HUES64 (cell line): ENCODE measurements at regions not wholly inside any gene's neighbourhood (a gene's known extent, or its start where the extent isn't known, plus 50 kb on each side); places are given as distances from the start of the nearest gene placed in this dataset.

Source experiments
- H3K27ac ChIP-seq: 2 replicates; pipeline ENCODE4 v1.7.0; 2013; ENCODE audit warnings: low read depth, low read length, inconsistent platforms
- H3K27me3 ChIP-seq: 2 replicates; pipeline ENCODE4 v1.6.1; 2013; ENCODE audit warnings: mild to moderate bottlenecking, low read length; ENCODE audit not compliant: insufficient read depth
- H3K36me3 ChIP-seq: 2 replicates; pipeline ENCODE4 v1.6.1; 2013; ENCODE audit warnings: mild to moderate bottlenecking, low read length; ENCODE audit not compliant: insufficient read depth
- H3K4me1 ChIP-seq: 2 replicates; pipeline ENCODE4 v1.6.1; 2013; ENCODE audit warnings: mild to moderate bottlenecking, low read length, moderate library complexity; ENCODE audit not compliant: insufficient read depth
- H3K4me3 ChIP-seq: 2 replicates; pipeline ENCODE4 v1.5.1; 2013; ENCODE audit warnings: mild to moderate bottlenecking, low read length, moderate library complexity
- H3K9ac ChIP-seq: 2 replicates; pipeline ENCODE4 v1.6.1; 2013; ENCODE audit warnings: mild to moderate bottlenecking, low read depth, low read length
- H3K9me3 ChIP-seq: 2 replicates; pipeline ENCODE4 v1.6.1; 2013; ENCODE audit warnings: low read depth, low read length; ENCODE audit not compliant: insufficient read depth
- WGBS: fragments of 150-250, 120-280 bp; methylation state at CpG from one replicate; pipeline ENCODE4 v1.1.7; 2013; ENCODE audit warnings: missing lambda C conversion rate; 5-methylcytosine and 5-hydroxymethylcytosine counted together

- Histone ChIP-seq H3K4me3 (no peak overlapping the region), H3K27me3 (no peaks in the 10 kb centered on the region), H3K4me1 (no peaks in the 10 kb centered on the region), H3K9ac (no peak overlapping the region), H3K9me3 (no peaks in the 10 kb centered on the region), H3K36me3 (no peaks in the 10 kb centered on the region), H3K27ac (no peak overlapping the region)
- 94% methylated on average over 5 of the region's 6 CpGs for WGBS
These were observed 396.5 kb upstream of the SEMA3D start for GRCh38 chr7:85583131-85583953.

GRCh38 chr7:85573844-85574243 lies 387.0 kb upstream of the SEMA3D start:
- H3K36me3 ChIP-seq: no peaks in the 10 kb centered on the region
- H3K9ac ChIP-seq: no peak overlapping the region
- H3K4me3 ChIP-seq: no peak overlapping the region
- no peaks in the 10 kb centered on the region for H3K27me3 ChIP-seq
- H3K27ac ChIP-seq: no peak overlapping the region
- H3K4me1 ChIP-seq: no peaks in the 10 kb centered on the region
- 96% methylated on average over 3 of the region's 4 CpGs for WGBS
- no peaks in the 10 kb centered on the region for H3K9me3 ChIP-seq

- Histone ChIP-seq H3K36me3 (no peaks in the 10 kb centered on the region), H3K27ac (no peak overlapping the region), H3K27me3 (no peaks in the 10 kb centered on the region), H3K9ac (no peak overlapping the region), H3K4me3 (no peak overlapping the region), H3K9me3 (no peaks in the 10 kb centered on the region), H3K4me1 (no peaks in the 10 kb centered on the region)
- 100% methylated on average over 1 of the region's 3 CpGs for WGBS
These were observed 386.5 kb upstream of the SEMA3D start for GRCh38 chr7:85573346-85573745.

GRCh38 chr7:85570898-85571297 lies 384.0 kb upstream of the SEMA3D start:
- WGBS: 97% methylated on average over 1 of the region's 1 CpG
- Histone ChIP-seq H3K4me1 (no peaks in the 10 kb centered on the region), H3K27me3 (no peaks in the 10 kb centered on the region), H3K4me3 (no peak overlapping the region), H3K27ac (no peak overlapping the region), H3K36me3 (no peaks in the 10 kb centered on the region), H3K9me3 (no peaks in the 10 kb centered on the region), H3K9ac (no peak overlapping the region)

GRCh38 chr7:85567983-85568382 lies 381.1 kb upstream of the SEMA3D start:
- Histone ChIP-seq H3K27ac (no peak overlapping the region), H3K9ac (no peak overlapping the region), H3K36me3 (no peaks in the 10 kb centered on the region), H3K27me3 (no peaks in the 10 kb centered on the region), H3K4me1 (no peaks in the 10 kb centered on the region), H3K9me3 (no peaks in the 10 kb centered on the region), H3K4me3 (no peak overlapping the region)

GRCh38 chr7:85566095-85566794 lies 379.4 kb upstream of the SEMA3D start:
- 98% methylated on average over 13 of the region's 14 CpGs for WGBS
- H3K4me3 ChIP-seq: no peak overlapping the region

GRCh38 chr7:85565276-85565675 lies 378.4 kb upstream of the SEMA3D start:
- Histone ChIP-seq H3K36me3 (no peaks in the 10 kb centered on the region), H3K27me3 (no peaks in the 10 kb centered on the region), H3K9ac (no peak overlapping the region), H3K4me1 (no peaks in the 10 kb centered on the region), H3K27ac (no peak overlapping the region), H3K4me3 (no peak overlapping the region), H3K9me3 (no peaks in the 10 kb centered on the region)

More at GRCh38 chr7:85566095-85566794, 379.4 kb upstream of the SEMA3D start:
- Histone ChIP-seq H3K27me3 (no peaks in the 10 kb centered on the region), H3K9me3 (no peaks in the 10 kb centered on the region), H3K36me3 (no peaks in the 10 kb centered on the region), H3K27ac (no peak overlapping the region), H3K9ac (no peak overlapping the region), H3K4me1 (no peaks in the 10 kb centered on the region)

- Histone ChIP-seq H3K9me3 (no peaks in the 10 kb centered on the region), H3K4me1 (no peaks in the 10 kb centered on the region), H3K9ac (no peak overlapping the region), H3K27ac (no peak overlapping the region), H3K36me3 (no peaks in the 10 kb centered on the region), H3K27me3 (no peaks in the 10 kb centered on the region), H3K4me3 (no peak overlapping the region)
- 94% methylated on average over 3 of the region's 3 CpGs for WGBS
These were observed 378.0 kb upstream of the SEMA3D start for GRCh38 chr7:85564861-85565260.

- Histone ChIP-seq H3K4me3 (no peak overlapping the region), H3K4me1 (no peaks in the 10 kb centered on the region), H3K27me3 (no peaks in the 10 kb centered on the region), H3K9me3 (no peaks in the 10 kb centered on the region), H3K9ac (no peak overlapping the region), H3K27ac (no peak overlapping the region), H3K36me3 (no peaks in the 10 kb centered on the region)
These were observed 374.9 kb upstream of the SEMA3D start for GRCh38 chr7:85561706-85562105.

GRCh38 chr7:85554236-85555178 lies 367.7 kb upstream of the SEMA3D start:
- no peak overlapping the region for H3K9ac ChIP-seq
- no peak overlapping the region for H3K4me3 ChIP-seq
- 75% methylated on average over 5 of the region's 5 CpGs for WGBS

More at GRCh38 chr7:85554236-85555178, 367.7 kb upstream of the SEMA3D start:
- Histone ChIP-seq H3K4me1 (no peaks in the 10 kb centered on the region), H3K27ac (no peak overlapping the region), H3K9me3 (no peaks in the 10 kb centered on the region), H3K36me3 (no peaks in the 10 kb centered on the region), H3K27me3 (no peaks in the 10 kb centered on the region)
